H9 (cell line): ENCODE measurements at regions not wholly inside any gene's neighbourhood (a gene's known extent, or its start where the extent isn't known, plus 50 kb on each side); places are given as distances from the start of the nearest gene placed in this dataset.

Experiments used
- DNase-seq: peaks from one replicate; pipeline ENCODE4 v3.0.0-alpha.2; 2017
- H2AFZ ChIP-seq: one replicate; pipeline ENCODE4 v1.6.1; 2013; ENCODE audit warnings: mild to moderate bottlenecking, low read length, control low read depth, moderate library complexity
- H2AK5ac ChIP-seq: 2 replicates; pipeline ENCODE4 v1.6.1; 2013; ENCODE audit warnings: low read length, control low read depth, mixed read lengths; ENCODE audit not compliant: insufficient read length
- H2BK120ac ChIP-seq: one replicate; pipeline ENCODE4 v1.6.1; 2013; ENCODE audit warnings: low read depth, mild to moderate bottlenecking, low read length, control low read depth, inconsistent platforms; ENCODE audit not compliant: poor library complexity, severe bottlenecking
- H2BK12ac ChIP-seq: 2 replicates; pipeline ENCODE4 v1.6.1; 2013; ENCODE audit warnings: low read length, control low read depth, mixed read lengths, low read depth; ENCODE audit not compliant: insufficient read length
- H2BK15ac ChIP-seq: 2 replicates; pipeline ENCODE4 v1.6.1; 2013; ENCODE audit warnings: low read depth, low read length, control low read depth
- H2BK20ac ChIP-seq: one replicate; pipeline ENCODE4 v1.6.1; 2013; ENCODE audit warnings: low read depth, mild to moderate bottlenecking, low read length, control low read depth, inconsistent platforms; ENCODE audit not compliant: poor library complexity, severe bottlenecking
- H2BK5ac ChIP-seq: 2 replicates; pipeline ENCODE4 v1.6.1; 2013; ENCODE audit warnings: low read length, control low read depth, mixed read lengths; ENCODE audit not compliant: insufficient read length
- H3K14ac ChIP-seq: 2 replicates; pipeline ENCODE4 v1.6.1; 2013; ENCODE audit warnings: low read length, control low read depth; ENCODE audit not compliant: insufficient read depth
- H3K18ac ChIP-seq: 2 replicates; pipeline ENCODE4 v1.6.1; 2013; ENCODE audit warnings: low read depth, mild to moderate bottlenecking, mixed read lengths, low read length, control low read depth; ENCODE audit not compliant: insufficient read length
- H3K23ac ChIP-seq: 2 replicates; pipeline ENCODE4 v1.6.1; 2013; ENCODE audit warnings: low read length, control low read depth, mixed read lengths, low read depth; ENCODE audit not compliant: insufficient read length
- H3K23me2 ChIP-seq: 2 replicates; pipeline ENCODE4 v1.6.1; 2013; ENCODE audit warnings: low read depth, mild to moderate bottlenecking, mixed read lengths, low read length, control low read depth; ENCODE audit not compliant: insufficient read length, poor library complexity, severe bottlenecking
- H3K27ac ChIP-seq: 2 replicates; pipeline ENCODE4 v1.5.1; 2013; ENCODE audit warnings: low read length, control low read depth, mixed read lengths, low read depth; ENCODE audit not compliant: insufficient read length
- H3K27me3 ChIP-seq: 2 replicates; pipeline ENCODE4 v1.6.1; 2013; ENCODE audit warnings: low read length, control low read depth, inconsistent platforms; ENCODE audit not compliant: insufficient read depth
- H3K4ac ChIP-seq: 2 replicates; pipeline ENCODE4 v1.6.1; 2013; ENCODE audit warnings: low read depth, mild to moderate bottlenecking, control low read depth, inconsistent platforms, low read length, moderate library complexity
- H3K4me1 ChIP-seq: 2 replicates; pipeline ENCODE4 v1.6.1; 2013; ENCODE audit warnings: low read length, control low read depth, inconsistent platforms; ENCODE audit not compliant: insufficient read depth
- H3K4me2 ChIP-seq: 2 replicates; pipeline ENCODE4 v1.6.1; 2013; ENCODE audit warnings: low read length, control low read depth, mixed read lengths; ENCODE audit not compliant: insufficient read length, insufficient read depth
- H3K56ac ChIP-seq: 2 replicates; pipeline ENCODE4 v1.6.1; 2013; ENCODE audit warnings: low read depth, mild to moderate bottlenecking, mixed read lengths, low read length, control low read depth; ENCODE audit not compliant: insufficient read length
- H3K79me1 ChIP-seq: 2 replicates; pipeline ENCODE4 v1.6.1; 2013; ENCODE audit warnings: low read depth, mild to moderate bottlenecking, moderate library complexity, low read length, control low read depth, inconsistent platforms; ENCODE audit not compliant: insufficient read depth, poor library complexity, severe bottlenecking
- H3K79me2 ChIP-seq: 2 replicates; pipeline ENCODE4 v1.6.1; 2013; ENCODE audit warnings: low read length, control low read depth, inconsistent platforms; ENCODE audit not compliant: insufficient read depth
- H3K9ac ChIP-seq: 2 replicates; pipeline ENCODE4 v1.6.1; 2013; ENCODE audit warnings: low read length, control low read depth, mixed read lengths; ENCODE audit not compliant: insufficient read length; ENCODE audit errors: extremely low read depth
- H3K9me3 ChIP-seq: one replicate; pipeline ENCODE4 v1.6.1; 2013; ENCODE audit warnings: low read depth, low read length, inconsistent platforms; ENCODE audit not compliant: control insufficient read depth
- H3T11ph ChIP-seq: one replicate; pipeline ENCODE4 v1.6.1; 2013; ENCODE audit warnings: mild to moderate bottlenecking, low read length, control low read depth, inconsistent platforms
- H4K20me1 ChIP-seq: one replicate; pipeline ENCODE4 v1.6.1; 2013; ENCODE audit not compliant: control insufficient read depth, insufficient read length, insufficient read depth
- H4K5ac ChIP-seq: 2 replicates; pipeline ENCODE4 v1.6.1; 2013; ENCODE audit warnings: low read depth, mild to moderate bottlenecking, mixed read lengths, low read length, control low read depth; ENCODE audit not compliant: insufficient read length
- H4K8ac ChIP-seq: replicated peaks from 2 replicates; pipeline ENCODE4 v1.6.1; 2013; ENCODE audit warnings: low read length, control low read depth, mixed read lengths, low read depth; ENCODE audit not compliant: insufficient read length
- H4K91ac ChIP-seq: 2 replicates; pipeline ENCODE4 v1.6.1; 2013; ENCODE audit warnings: low read depth, mild to moderate bottlenecking, moderate library complexity, mixed read lengths, low read length, control low read depth; ENCODE audit not compliant: insufficient read length
- H3K27ac Mint-ChIP-seq, 3 experiments: 2 replicates in 2 of 3; 3 replicates in 1 of 3; pipeline ENCODE4 v1.8.0; 2020 to 2021; ENCODE audit warnings: mixed read lengths in 3 of 3, mild to moderate bottlenecking in 1 of 3, moderate library complexity in 1 of 3
- H3K27me3 Mint-ChIP-seq: 2 replicates; pipeline ENCODE4 v1.8.0; 2021; ENCODE audit warnings: low read depth, mild to moderate bottlenecking, moderate library complexity, mixed read lengths
- H3K36me3 Mint-ChIP-seq, 3 experiments: 2 replicates in 2 of 3; 3 replicates in 1 of 3; pipeline ENCODE4 v1.8.0; 2020 to 2021; ENCODE audit warnings: low read depth in 3 of 3, mixed read lengths in 3 of 3; ENCODE audit not compliant: insufficient read depth in 1 of 3
- H3K4me1 Mint-ChIP-seq, 2 experiments: 2 replicates each; pipeline ENCODE4 v1.8.0; 2020; ENCODE audit warnings: mixed read lengths in 2 of 2
- H3K4me3 Mint-ChIP-seq, 2 experiments: 2 replicates in 1 of 2; 3 replicates in 1 of 2; pipeline ENCODE4 v1.8.0; 2020 to 2021; ENCODE audit warnings: mild to moderate bottlenecking in 2 of 2, mixed read lengths in 2 of 2, moderate library complexity in 1 of 2
- H3K9me3 Mint-ChIP-seq, 2 experiments: 2 replicates in 1 of 2; 3 replicates in 1 of 2; pipeline ENCODE4 v1.8.0; 2020; ENCODE audit warnings: mild to moderate bottlenecking in 2 of 2, mixed read lengths in 2 of 2, moderate library complexity in 1 of 2
- WGBS: extraction: QIAGEN DNeasy Blood & Tissue Kit; methylation state at CpG from one replicate; pipeline ENCODE4 v1.1.7; 2013; ENCODE audit warnings: missing lambda C conversion rate, low lambda C conversion rate, mixed read lengths; ENCODE audit not compliant: insufficient read length; ENCODE audit errors: extremely low coverage; 5-methylcytosine and 5-hydroxymethylcytosine counted together
- TF ChIP-seq, protein P1 (sequence below): fragments of 200-600 bp; sonication (generic); conservative IDR thresholded peaks from 3 replicates; pipeline ENCODE4 v1.8.0; 2021; ENCODE audit warnings: antibody characterized with exemption, mild to moderate bottlenecking

- Histone ChIP-seq H3K9ac (no peak overlapping the region), H3K56ac (no peak overlapping the region), H3K4me2 (no peak overlapping the region), H2AFZ (no peak overlapping the region), H2BK120ac (no peak overlapping the region), H2AK5ac (no peak overlapping the region), H3K4me1 (no peaks in the 10 kb centered on the region), H4K5ac (no peak overlapping the region), H3K9me3 (no peaks in the 10 kb centered on the region), H4K91ac (no peak overlapping the region), H3K79me1 (no peaks in the 10 kb centered on the region), H2BK15ac (no peak overlapping the region), H4K20me1 (no peaks in the 10 kb centered on the region), H3K27me3 (no peaks in the 10 kb centered on the region), H3K4ac (no peak overlapping the region), H3T11ph (no peak overlapping the region), H3K23ac (no peak overlapping the region), H4K8ac (no peak overlapping the region), H3K79me2 (no peaks in the 10 kb centered on the region), H3K18ac (no peak overlapping the region), H2BK12ac (no peak overlapping the region), H2BK5ac (no peak overlapping the region), H2BK20ac (no peak overlapping the region), H3K27ac (no peak overlapping the region), H3K23me2 (no peaks in the 10 kb centered on the region), H3K14ac (no peak overlapping the region)
- TF ChIP-seq, protein P1, sequence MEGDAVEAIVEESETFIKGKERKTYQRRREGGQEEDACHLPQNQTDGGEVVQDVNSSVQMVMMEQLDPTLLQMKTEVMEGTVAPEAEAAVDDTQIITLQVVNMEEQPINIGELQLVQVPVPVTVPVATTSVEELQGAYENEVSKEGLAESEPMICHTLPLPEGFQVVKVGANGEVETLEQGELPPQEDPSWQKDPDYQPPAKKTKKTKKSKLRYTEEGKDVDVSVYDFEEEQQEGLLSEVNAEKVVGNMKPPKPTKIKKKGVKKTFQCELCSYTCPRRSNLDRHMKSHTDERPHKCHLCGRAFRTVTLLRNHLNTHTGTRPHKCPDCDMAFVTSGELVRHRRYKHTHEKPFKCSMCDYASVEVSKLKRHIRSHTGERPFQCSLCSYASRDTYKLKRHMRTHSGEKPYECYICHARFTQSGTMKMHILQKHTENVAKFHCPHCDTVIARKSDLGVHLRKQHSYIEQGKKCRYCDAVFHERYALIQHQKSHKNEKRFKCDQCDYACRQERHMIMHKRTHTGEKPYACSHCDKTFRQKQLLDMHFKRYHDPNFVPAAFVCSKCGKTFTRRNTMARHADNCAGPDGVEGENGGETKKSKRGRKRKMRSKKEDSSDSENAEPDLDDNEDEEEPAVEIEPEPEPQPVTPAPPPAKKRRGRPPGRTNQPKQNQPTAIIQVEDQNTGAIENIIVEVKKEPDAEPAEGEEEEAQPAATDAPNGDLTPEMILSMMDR = no peak
- DNase-seq = no peak
- WGBS = no CpG with 5 or more reads among the region's 3 CpGs
- Mint-ChIP-seq H3K4me1 (no peaks in the 10 kb centered on the region), H3K4me3 (no peak overlapping the region), H3K27me3 (no peaks in the 10 kb centered on the region), H3K27ac (no peak overlapping the region), H3K9me3 (no peaks in the 10 kb centered on the region), H3K36me3 (no peaks in the 10 kb centered on the region)
Observed at GRCh38 chr3:81433675-81434074, 327.8 kb downstream of the GBE1 start.
